ENCODE measurements at regions not wholly inside any gene's neighbourhood (a gene's known extent, or its start where the extent isn't known, plus 50 kb on each side); places are given as distances from the start of the nearest gene placed in this dataset.
A peak's percentile ranks its signal among the peaks of the same experiment; 100 is the strongest.
"Not testable (repeated sequence)": the region's sequence is repeated elsewhere in the genome, so short reads cannot be mapped to it uniquely, and the experiment has no call there.

DNA sequence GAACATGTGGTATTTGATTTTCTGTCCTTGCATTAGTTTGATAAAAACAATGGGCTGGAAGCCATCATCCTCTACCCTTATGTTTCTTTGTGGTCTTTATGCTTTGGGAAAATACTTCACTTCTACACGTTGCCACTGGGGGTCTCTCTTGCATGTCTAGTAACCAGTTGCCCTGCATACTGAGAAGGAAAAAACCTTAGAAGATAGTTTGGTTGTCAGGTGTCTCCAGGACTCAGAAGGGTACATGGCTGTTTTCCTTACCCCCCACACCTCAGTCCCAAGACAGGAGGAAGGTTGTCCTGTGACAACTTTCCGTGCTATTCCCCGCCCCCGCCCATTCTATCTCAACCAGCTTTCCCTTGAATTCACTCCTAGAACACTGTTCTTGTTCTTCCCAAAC is 62.1 kb upstream of the LANCL3 start:
- peak; percentile 7 for DNase-seq

DNA sequence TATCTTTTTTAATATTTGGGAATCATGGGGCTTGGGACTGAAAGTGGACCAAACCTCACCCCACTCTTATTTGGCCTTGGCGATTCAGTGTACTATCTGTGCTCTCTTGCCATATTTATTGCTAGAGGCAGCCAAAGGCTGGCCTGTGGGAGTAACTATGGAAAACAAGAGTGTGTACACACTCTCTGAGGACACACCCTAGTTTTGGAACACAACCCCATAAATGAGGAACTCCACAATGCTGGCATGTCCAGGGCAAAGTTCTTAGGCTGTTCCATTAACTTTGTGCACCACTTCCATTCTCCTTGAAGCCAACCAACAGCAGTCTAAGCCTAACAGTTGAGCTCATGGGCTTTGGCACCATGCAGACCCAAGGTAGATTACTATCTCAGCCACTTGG is 54.9 kb upstream of the LANCL3 start:
- not testable (repeated sequence) for DNase-seq

DNA sequence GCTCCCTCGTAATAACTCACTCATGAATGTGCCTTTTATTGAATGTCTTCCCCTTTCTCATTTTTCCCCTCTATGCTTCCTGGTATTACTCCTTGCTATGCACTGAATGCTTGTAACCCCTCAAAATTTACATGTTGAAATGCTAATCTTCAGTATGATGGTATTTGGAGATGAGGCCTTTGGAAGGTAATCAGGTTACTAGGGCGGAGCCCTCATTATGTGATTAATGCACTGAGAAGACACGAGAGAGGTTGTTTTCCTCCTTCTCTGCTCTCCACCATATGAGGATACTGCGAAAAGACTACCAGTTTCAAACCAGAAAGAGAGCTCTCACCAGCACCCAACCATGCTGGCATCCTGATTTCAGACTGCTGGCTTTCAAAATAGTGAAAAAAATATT is 52.2 kb upstream of the LANCL3 start:
- DNase-seq, result not testable (repeated sequence)

DNA sequence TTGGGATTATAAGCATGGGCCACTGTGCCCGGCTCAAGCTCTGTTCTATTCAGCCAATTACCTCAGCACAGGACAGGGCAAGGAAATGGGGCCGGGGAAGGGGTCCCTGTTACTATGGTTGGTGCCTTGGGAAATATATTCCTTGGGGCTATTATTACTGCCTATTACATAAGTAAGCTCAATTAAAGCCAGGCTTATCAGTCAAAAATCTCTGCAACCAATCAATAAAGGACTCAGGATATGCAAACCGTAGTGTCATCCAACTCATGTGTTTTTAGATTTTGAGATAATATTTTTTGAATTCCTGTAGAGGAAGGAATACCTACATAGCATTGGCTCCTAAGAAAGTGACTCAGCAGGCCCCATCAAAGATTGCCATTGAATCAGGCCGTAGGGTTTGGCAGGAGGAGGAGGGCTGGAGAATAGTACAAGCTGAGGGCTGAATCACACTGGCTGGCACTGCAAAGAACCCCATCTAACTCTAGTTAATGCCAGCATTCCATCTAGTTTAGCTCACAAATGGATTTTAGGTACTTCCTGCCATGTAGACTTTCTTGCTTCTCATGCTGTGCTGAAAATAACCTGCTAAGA is 50.5 kb upstream of the LANCL3 start:
- not testable (repeated sequence) for DNase-seq

Measured in RPMI8226 (cell line).